IMR-90 (cell line): ENCODE measurements at regions not wholly inside any gene's neighbourhood (a gene's known extent, or its start where the extent isn't known, plus 50 kb on each side); places are given as distances from the start of the nearest gene placed in this dataset.

Experiments
- ATAC-seq: fragments of 200-7000 bp; cut with Tn5 transposase; 2 replicates; pipeline ENCODE4 v1.9.1; 2020; ENCODE audit warnings: low read depth, mild to moderate bottlenecking, moderate library complexity
- BruUV-seq: library from RNA; stranded (reverse); fragments of 400-500 nt; replicated peaks from 2 replicates; lab custom pipeline; 2021; lab: Mats Ljungman, UMichigan
- CTCF ChIA-PET: fragments of 300-600 bp; formaldehyde crosslinking; extraction: SDS; loops from one replicate; lab custom pipeline; 2021; ENCODE audit warnings: antibody characterized with exemption; lab: Yijun Ruan, JAX
- POLR2A ChIA-PET: fragments of 300-600 bp; sonication (Branson Sonifier 250); formaldehyde crosslinking; loops from one replicate; lab custom pipeline; 2022; ENCODE audit warnings: antibody characterized with exemption; ENCODE audit not compliant: unreplicated experiment; lab: Charles Lee
- DNase-seq: peaks from one replicate; pipeline ENCODE4 v3.0.0; 2013
- H2AFZ ChIP-seq: replicated peaks from 2 replicates; pipeline ENCODE3; 2013; ENCODE audit warnings: low read length, mild to moderate bottlenecking; ENCODE audit not compliant: poor library complexity
- H2AK5ac ChIP-seq: 2 replicates; pipeline ENCODE4 v1.6.1; 2013; ENCODE audit warnings: low read depth, low read length, inconsistent platforms
- H2AK9ac ChIP-seq: replicated peaks from 2 replicates; pipeline ENCODE3; 2013; ENCODE audit warnings: mild to moderate bottlenecking, low read depth, low read length, moderate library complexity; ENCODE audit not compliant: poor library complexity
- H2BK120ac ChIP-seq: 2 replicates; pipeline ENCODE4 v1.6.1; 2013; ENCODE audit warnings: low read depth, low read length, inconsistent platforms
- H2BK15ac ChIP-seq: 3 replicates; pipeline ENCODE4 v1.6.1; 2013; ENCODE audit warnings: low read depth, low read length, inconsistent platforms
- H2BK20ac ChIP-seq: 2 replicates; pipeline ENCODE4 v1.6.1; 2013; ENCODE audit warnings: low read depth, mild to moderate bottlenecking, inconsistent platforms, low read length, moderate library complexity
- H2BK5ac ChIP-seq: 2 replicates; pipeline ENCODE4 v1.6.1; 2013; ENCODE audit warnings: mild to moderate bottlenecking, low read depth, low read length, inconsistent platforms; ENCODE audit not compliant: poor library complexity, severe bottlenecking
- H3K14ac ChIP-seq: replicated peaks from 2 replicates; pipeline ENCODE4 v1.6.1; 2013; ENCODE audit warnings: low read depth, low read length, inconsistent platforms
- H3K18ac ChIP-seq: 2 replicates; pipeline ENCODE4 v1.6.1; 2013; ENCODE audit warnings: low read depth, low read length, control low read depth
- H3K23ac ChIP-seq: 2 replicates; pipeline ENCODE4 v1.6.1; 2013; ENCODE audit warnings: low read depth, low read length, inconsistent platforms
- H3K27ac ChIP-seq: 2 replicates; pipeline ENCODE4 v1.5.1; 2013; ENCODE audit warnings: mild to moderate bottlenecking, control low read depth, low read length; ENCODE audit not compliant: insufficient read depth
- H3K27me3 ChIP-seq: 2 replicates; pipeline ENCODE4 v1.6.1; 2013; ENCODE audit warnings: low read length; ENCODE audit not compliant: control insufficient read depth, insufficient read depth
- H3K36me3 ChIP-seq: 2 replicates; pipeline ENCODE4 v1.6.1; 2013; ENCODE audit warnings: low read length, mixed read lengths; ENCODE audit not compliant: control insufficient read depth, insufficient read depth
- H3K4ac ChIP-seq: 2 replicates; pipeline ENCODE4 v1.6.1; 2013; ENCODE audit warnings: low read depth, low read length, inconsistent platforms
- H3K4me1 ChIP-seq: 2 replicates; pipeline ENCODE4 v1.6.1; 2013; ENCODE audit warnings: low read length, mixed read lengths; ENCODE audit not compliant: control insufficient read depth, insufficient read depth
- H3K4me2 ChIP-seq: 2 replicates; pipeline ENCODE4 v1.6.1; 2013; ENCODE audit warnings: low read depth, mild to moderate bottlenecking, control low read depth, low read length, moderate library complexity
- H3K4me3 ChIP-seq: 2 replicates; pipeline ENCODE4 v1.5.1; 2013; ENCODE audit warnings: low read depth, mild to moderate bottlenecking, control low read depth, low read length, moderate library complexity; ENCODE audit not compliant: insufficient read depth
- H3K56ac ChIP-seq: 2 replicates; pipeline ENCODE4 v1.6.1; 2013; ENCODE audit warnings: low read length, inconsistent platforms; ENCODE audit not compliant: insufficient read depth; ENCODE audit errors: extremely low read depth
- H3K79me1 ChIP-seq, 2 experiments: 2 replicates each; pipeline ENCODE4 v1.6.1; 2013; ENCODE audit warnings: low read length in 2 of 2, inconsistent platforms in 1 of 2, low read depth in 1 of 2
- H3K9ac ChIP-seq: 2 replicates; pipeline ENCODE4 v1.6.1; 2013; ENCODE audit warnings: low read depth, low read length, control low read depth
- H3K9me1 ChIP-seq: 2 replicates; pipeline ENCODE4 v1.6.1; 2013; ENCODE audit warnings: low read length, inconsistent platforms; ENCODE audit not compliant: insufficient read depth
- H3K9me3 ChIP-seq: 2 replicates; pipeline ENCODE4 v1.6.1; 2013; ENCODE audit warnings: low read length; ENCODE audit not compliant: control insufficient read depth, insufficient read depth
- H4K20me1 ChIP-seq: 2 replicates; pipeline ENCODE4 v1.6.1; 2013; ENCODE audit warnings: low read length, inconsistent platforms; ENCODE audit not compliant: insufficient read depth
- H4K5ac ChIP-seq: 2 replicates; pipeline ENCODE4 v1.6.1; 2013; ENCODE audit warnings: mild to moderate bottlenecking, low read depth, low read length, control low read depth
- H4K8ac ChIP-seq, 2 experiments: 2 replicates each; pipeline ENCODE4 v1.6.1; 2013; ENCODE audit warnings: low read depth in 2 of 2, low read length in 2 of 2, control low read depth in 1 of 2, inconsistent platforms in 1 of 2
- H4K91ac ChIP-seq: 2 replicates; pipeline ENCODE4 v1.6.1; 2013; ENCODE audit warnings: low read depth, low read length, inconsistent platforms; ENCODE audit not compliant: insufficient read depth
- BHLHE40 ChIP-seq: fragments of 150-350 bp; IDR thresholded peaks from 2 replicates; pipeline ENCODE4 v1.6.1; 2016; ENCODE audit warnings: mild to moderate bottlenecking, low read depth, low read length
- ELK1 ChIP-seq: fragments of 150-350 bp; IDR thresholded peaks from 2 replicates; pipeline ENCODE4 v1.6.1; 2016; ENCODE audit warnings: low read depth, mild to moderate bottlenecking, low read length, moderate library complexity, borderline replicate concordance
- MAZ ChIP-seq: IDR thresholded peaks from 2 replicates; pipeline ENCODE4 v1.6.1; 2012; ENCODE audit warnings: low read depth, mild to moderate bottlenecking, low read length, improper control_type of control experiment, moderate library complexity, borderline replicate concordance
- WGBS, 2 experiments: methylation state at CpG; one replicate each; pipeline versions ENCODE4 v1.1.5 to v1.1.7; 2013; ENCODE audit warnings: missing lambda C conversion rate in 2 of 2; ENCODE audit not compliant: insufficient read length in 1 of 2; ENCODE audit errors: extremely low coverage in 2 of 2; 5-methylcytosine and 5-hydroxymethylcytosine counted together
- dilution Hi-C: fragments of 300-500 bp; cut with HindIII; formaldehyde crosslinking; loops from one replicate; pipeline ENCODE4 v1.14.3; 2018; ENCODE audit warnings: low sequenced_read_pairs; ENCODE audit not compliant: unreplicated experiment
- in situ Hi-C: fragments of 300-500 bp; cut with MboI; formaldehyde crosslinking; loops from 3 replicates; pipeline ENCODE4 v1.14.3; 2019; ENCODE audit warnings: low sequenced_read_pairs, inconsistent platforms, mixed read lengths
- intact Hi-C: fragments of 100-400 bp; cut with micrococcal nuclease; formaldehyde crosslinking; loops from 2 replicates; pipeline ENCODE4 v1.10.0; 2022

GRCh38 chr14:95417492-95417891 lies 97.8 kb upstream of the CLMN start:
- H3K27ac ChIP-seq: no peak overlapping the region
- no peak overlapping the region for H2AK9ac ChIP-seq
- ChIA-PET POLR2A (no interaction called here), CTCF (no interaction called here)
- H3K9me1 ChIP-seq: no peaks in the 10 kb centered on the region
- no peak overlapping the region for H2AFZ ChIP-seq
- no TSS peak for BruUV-seq
- no peak overlapping the region for H4K8ac ChIP-seq
- H4K5ac ChIP-seq: no peak overlapping the region
- H3K4me3 ChIP-seq: no peak overlapping the region
- no peaks in the 10 kb centered on the region for H4K20me1 ChIP-seq
- H3K4me2 ChIP-seq: no peak overlapping the region
- WGBS, 2 experiments: 73% methylated on average over 5 of the region's 7 CpGs; no CpG with 5 or more reads in 1 of the 2 experiments
- H2BK20ac ChIP-seq: no peak overlapping the region
- in situ Hi-C loops (no loop called here), dilution Hi-C loops (no loop called here), intact Hi-C loops (no loop called here)
- H3K9me3 ChIP-seq: no peaks in the 10 kb centered on the region
- H3K18ac ChIP-seq: no peak overlapping the region
- H3K56ac ChIP-seq: no peak overlapping the region
- no peak overlapping the region for H3K23ac ChIP-seq
- no peak overlapping the region for H3K14ac ChIP-seq
- H4K91ac ChIP-seq: no peak overlapping the region
- DNase-seq: no peak
- H3K4ac ChIP-seq: no peak overlapping the region
- H2BK5ac ChIP-seq: no peak overlapping the region
- peaks cover 4% of the 10 kb centered on the region; the same call in 1 of the 2 replicates for H3K36me3 ChIP-seq
- H2BK15ac ChIP-seq: no peak overlapping the region
- H3K27me3 ChIP-seq: no peaks in the 10 kb centered on the region
- ATAC-seq: no peak
- H3K9ac ChIP-seq: no peak overlapping the region
- TF ChIP-seq BHLHE40 (no peak), MAZ (no peak), ELK1 (no peak)
- no peaks in the 10 kb centered on the region for H3K79me1 ChIP-seq
- H3K4me1 ChIP-seq: no peaks in the 10 kb centered on the region; the same call in 1 of the 2 replicates
- no peak overlapping the region for H2AK5ac ChIP-seq
- H2BK120ac ChIP-seq: no peak overlapping the region
